ENCODE measurements at regions not wholly inside any gene's neighbourhood (a gene's known extent, or its start where the extent isn't known, plus 50 kb on each side); places are given as distances from the start of the nearest gene placed in this dataset.

- H3K9me3 ChIP-seq: no peaks in the 10 kb centered on the region
- 60 to 72% (median 68%) methylated on average over 1 of the region's 1 CpG for WGBS, 3 donors
- no peak for TF ChIP-seq CTCF (IDR thresholded peaks at IDR 0.05)
- TF ChIP-seq EP300 (IDR thresholded peaks at IDR 0.05): no peak
- TF ChIP-seq POLR2A (IDR thresholded peaks at IDR 0.05): no peak
Measured at GRCh38 chr15:100829457-100829856, 50.2 kb upstream of the ALDH1A3 start.

More at GRCh38 chr15:100829457-100829856, 50.2 kb upstream of the ALDH1A3 start:
- intact Hi-C loops (cut with DNase I): no loop called here
- no peaks in the 10 kb centered on the region for H3K36me3 ChIP-seq
- no peak for DNase-seq
- no peak overlapping the region for H3K27ac ChIP-seq
- no peak overlapping the region for H3K4me3 ChIP-seq
- no peaks in the 10 kb centered on the region for H3K4me1 ChIP-seq (ENCODE audit: insufficient read depth)
- H3K27me3 ChIP-seq: no peaks in the 10 kb centered on the region

Measured in ovary (tissue), 7 donors.